Astrocyte (in vitro differentiated cells and primary cell): ENCODE measurements at regions not wholly inside any gene's neighbourhood (a gene's known extent, or its start where the extent isn't known, plus 50 kb on each side); places are given as distances from the start of the nearest gene placed in this dataset.

Experiments
- DNase-seq: peaks from one replicate; pipeline ENCODE4 v3.0.0-alpha.2; 2010; ENCODE audit warnings: low read depth
- FAIRE-seq: peaks from 2 replicates; lab custom pipeline; 2011; peaks lifted over from hg19 to GRCh38; lab: Jason Lieb, UNC
- H2AFZ ChIP-seq: 2 replicates; pipeline ENCODE4 v1.6.0; 2012; ENCODE audit warnings: low read depth, low read length, inconsistent platforms
- H3K27ac ChIP-seq: 2 replicates; pipeline ENCODE4 v1.5.1; 2011; ENCODE audit warnings: low read depth, low read length, inconsistent platforms
- H3K27me3 ChIP-seq: 2 replicates; pipeline ENCODE4 v1.6.0; 2011; ENCODE audit warnings: low read length, inconsistent platforms; ENCODE audit not compliant: insufficient read depth
- H3K36me3 ChIP-seq: 2 replicates; pipeline ENCODE4 v1.5.1; 2011; ENCODE audit warnings: low read length, inconsistent platforms; ENCODE audit not compliant: insufficient read depth
- H3K4me1 ChIP-seq: 2 replicates; pipeline ENCODE4 v1.5.1; 2011; ENCODE audit warnings: low read length, inconsistent platforms; ENCODE audit not compliant: insufficient read depth
- H3K4me2 ChIP-seq: 2 replicates; pipeline ENCODE4 v1.6.0; 2012; ENCODE audit warnings: low read length, inconsistent platforms
- H3K4me3 ChIP-seq: 2 replicates; pipeline ENCODE4 v1.5.1; 2011; ENCODE audit warnings: low read depth, mild to moderate bottlenecking, low read length, inconsistent platforms; ENCODE audit not compliant: insufficient read depth
- H3K79me2 ChIP-seq: 2 replicates; pipeline ENCODE4 v1.6.0; 2012; ENCODE audit warnings: mild to moderate bottlenecking, low read length, inconsistent platforms; ENCODE audit not compliant: insufficient read depth
- H3K9ac ChIP-seq: 2 replicates; pipeline ENCODE4 v1.6.0; 2012; ENCODE audit warnings: mild to moderate bottlenecking, low read length, inconsistent platforms
- H3K9me3 ChIP-seq: 2 replicates; pipeline ENCODE4 v1.5.1; 2012; ENCODE audit warnings: low read depth, mild to moderate bottlenecking, low read length, inconsistent platforms; ENCODE audit not compliant: insufficient read depth
- H4K20me1 ChIP-seq: 2 replicates; pipeline ENCODE4 v1.6.0; 2012; ENCODE audit warnings: low read length, inconsistent platforms; ENCODE audit not compliant: insufficient read depth
- H3K27ac Mint-ChIP-seq: one replicate; pipeline ENCODE4 v1.8.0; 2021; ENCODE audit warnings: mild to moderate bottlenecking, mixed read lengths; ENCODE audit not compliant: unreplicated experiment
- H3K27me3 Mint-ChIP-seq: one replicate; pipeline ENCODE4 v1.8.0; 2021; ENCODE audit warnings: low read depth, mixed read lengths; ENCODE audit not compliant: unreplicated experiment
- H3K36me3 Mint-ChIP-seq: one replicate; pipeline ENCODE4 v1.8.0; 2021; ENCODE audit warnings: low read depth, mixed read lengths; ENCODE audit not compliant: unreplicated experiment
- H3K4me1 Mint-ChIP-seq: one replicate; pipeline ENCODE4 v1.8.0; 2021; ENCODE audit warnings: low read depth, mixed read lengths; ENCODE audit not compliant: unreplicated experiment
- H3K4me3 Mint-ChIP-seq: one replicate; pipeline ENCODE4 v1.8.0; 2021; ENCODE audit warnings: mild to moderate bottlenecking, moderate library complexity, mixed read lengths; ENCODE audit not compliant: unreplicated experiment
- H3K9me3 Mint-ChIP-seq: one replicate; pipeline ENCODE4 v1.8.0; 2021; ENCODE audit warnings: mild to moderate bottlenecking, mixed read lengths; ENCODE audit not compliant: unreplicated experiment
- CTCF ChIP-seq: IDR thresholded peaks from 2 replicates; pipeline ENCODE4 v1.5.1; 2011; ENCODE audit warnings: low read depth, mild to moderate bottlenecking, inconsistent platforms, low read length, moderate library complexity; ENCODE audit not compliant: insufficient read depth
- EZH2 ChIP-seq: IDR thresholded peaks from 2 replicates; pipeline ENCODE4 v1.6.1; 2012; ENCODE audit warnings: mild to moderate bottlenecking, low read length, inconsistent platforms; ENCODE audit not compliant: insufficient read depth

GRCh38 chr6:168215121-168215808, 104.3 kb downstream of the DACT2 start:
- Mint-ChIP-seq H3K27me3 (peaks cover 62% of the 10 kb centered on the region), H3K9me3 (peaks cover 2% of the 10 kb centered on the region), H3K4me3 (no peak overlapping the region), H3K27ac (no peak overlapping the region), H3K36me3 (no peaks in the 10 kb centered on the region), H3K4me1 (no peaks in the 10 kb centered on the region)
- Histone ChIP-seq H3K4me3 (no peak overlapping the region), H4K20me1 (no peaks in the 10 kb centered on the region), H3K4me2 (no peak overlapping the region), H3K79me2 (no peaks in the 10 kb centered on the region), H3K27ac (no peak overlapping the region), H3K27me3 (no peaks in the 10 kb centered on the region), H3K4me1 (no peaks in the 10 kb centered on the region), H3K9me3 (peaks cover 4% of the 10 kb centered on the region), H3K9ac (no peak overlapping the region), H3K36me3 (no peaks in the 10 kb centered on the region), H2AFZ (no peak overlapping the region)
- TF ChIP-seq EZH2 (no peak), CTCF (no peak)
- no peak for FAIRE-seq
- DNase-seq = no peak

GRCh38 chr6:168214586-168215104, 104.9 kb downstream of the DACT2 start:
- H3K9me3 Mint-ChIP-seq = peaks cover 2% of the 10 kb centered on the region
- Histone ChIP-seq H3K4me2 (no peak overlapping the region), H3K4me1 (no peaks in the 10 kb centered on the region), H3K27ac (no peak overlapping the region), H2AFZ (no peak overlapping the region), H3K4me3 (no peak overlapping the region), H3K9me3 (peaks cover 4% of the 10 kb centered on the region), H3K9ac (no peak overlapping the region), H4K20me1 (no peaks in the 10 kb centered on the region), H3K79me2 (no peaks in the 10 kb centered on the region), H3K27me3 (no peaks in the 10 kb centered on the region), H3K36me3 (no peaks in the 10 kb centered on the region)
- TF ChIP-seq CTCF = no peak
- no peak for TF ChIP-seq EZH2
- H3K36me3 Mint-ChIP-seq = no peaks in the 10 kb centered on the region
- H3K27me3 Mint-ChIP-seq = peaks cover 57% of the 10 kb centered on the region
- no peaks in the 10 kb centered on the region for H3K4me1 Mint-ChIP-seq
- H3K4me3 Mint-ChIP-seq = no peak overlapping the region
- H3K27ac Mint-ChIP-seq = no peak overlapping the region
- DNase-seq (no peak), FAIRE-seq (no peak)

- Mint-ChIP-seq H3K4me1 (no peaks in the 10 kb centered on the region), H3K9me3 (peaks cover 2% of the 10 kb centered on the region), H3K27ac (no peak overlapping the region), H3K27me3 (peaks cover 54% of the 10 kb centered on the region), H3K36me3 (no peaks in the 10 kb centered on the region), H3K4me3 (no peak overlapping the region)
- no peak overlapping the region for H3K4me3 ChIP-seq
- no peak overlapping the region for H3K9ac ChIP-seq
- H3K4me2 ChIP-seq = no peak overlapping the region
- H3K27ac ChIP-seq = no peak overlapping the region
- TF ChIP-seq CTCF = no peak
- DNase-seq (no peak), FAIRE-seq (no peak)
- H3K36me3 ChIP-seq = no peaks in the 10 kb centered on the region
- no peaks in the 10 kb centered on the region for H4K20me1 ChIP-seq
- no peaks in the 10 kb centered on the region for H3K9me3 ChIP-seq
- no peak overlapping the region for H2AFZ ChIP-seq
- H3K4me1 ChIP-seq = no peaks in the 10 kb centered on the region
- no peaks in the 10 kb centered on the region for H3K27me3 ChIP-seq
- no peaks in the 10 kb centered on the region for H3K79me2 ChIP-seq
These were observed 106.5 kb downstream of the DACT2 start for GRCh38 chr6:168213121-168213524.
